Breast epithelium (tissue), 4 donors: ENCODE measurements at regions not wholly inside any gene's neighbourhood (a gene's known extent, or its start where the extent isn't known, plus 50 kb on each side); places are given as distances from the start of the nearest gene placed in this dataset.

Source experiments
- DNase-seq, 2 donors: peaks; one replicate each; pipeline ENCODE4 v3.0.0-alpha.2; 2019; ENCODE audit warnings: low spot score in 2 of 2
- H3K27ac ChIP-seq, 2 donors: fragments of 200-600 bp; sonication (generic) in 1 of 2; one replicate each; pipeline ENCODE4 v1.5.1; 2016 to 2019; ENCODE audit warnings: mild to moderate bottlenecking in 1 of 2
- H3K27me3 ChIP-seq, 2 donors: fragments of 200-600 bp; sonication (generic) in 1 of 2; one replicate each; pipeline versions ENCODE4 v1.5.1 to v1.6.0; 2017 to 2019; ENCODE audit warnings: control low read depth in 1 of 2, mild to moderate bottlenecking in 1 of 2
- H3K36me3 ChIP-seq: fragments of 200-600 bp; one replicate; pipeline ENCODE4 v1.5.1; 2019
- H3K4me1 ChIP-seq, 2 donors: fragments of 200-600 bp; sonication (generic); one replicate each; pipeline ENCODE4 v1.5.1; 2016 to 2019; ENCODE audit warnings: control low read depth in 1 of 2
- H3K4me3 ChIP-seq, 3 donors: fragments of 200-600 bp; sonication (generic); 1 replicate in 2 of 3; 2 replicates in 1 of 3; pipeline ENCODE4 v1.5.1; 2016 to 2019; ENCODE audit warnings: mild to moderate bottlenecking in 3 of 3, moderate library complexity in 2 of 3
- H3K9me3 ChIP-seq, 2 donors: fragments of 200-600 bp; sonication (generic) in 1 of 2; one replicate each; pipeline ENCODE4 v1.5.1; 2016 to 2019; ENCODE audit warnings: control low read depth in 1 of 2
- POLR2A ChIP-seq: fragments of 450-650 bp; IDR thresholded peaks from one replicate; pipeline ENCODE4 v1.6.1; 2016; ENCODE audit warnings: antibody characterized with exemption, mild to moderate bottlenecking, moderate library complexity
- POLR2AphosphoS5 ChIP-seq, 3 donors: sonication (generic); formaldehyde crosslinking; IDR thresholded peaks; one replicate each; pipeline ENCODE4 v1.6.1; 2017; ENCODE audit warnings: antibody characterized with exemption in 3 of 3
- intact Hi-C: fragments of 100-400 bp; cut with DNase I; formaldehyde crosslinking; loops from one replicate; pipeline ENCODE4 v1.15.1; 2023; ENCODE audit warnings: low total_unique reads
- TF ChIP-seq, protein P1 (sequence below), 3 donors: fragments of 450-650 bp; IDR thresholded peaks; one replicate each; pipeline ENCODE4 v1.5.1; 2016 to 2017; ENCODE audit warnings: antibody characterized with exemption in 3 of 3, mild to moderate bottlenecking in 3 of 3, moderate library complexity in 3 of 3

DNA sequence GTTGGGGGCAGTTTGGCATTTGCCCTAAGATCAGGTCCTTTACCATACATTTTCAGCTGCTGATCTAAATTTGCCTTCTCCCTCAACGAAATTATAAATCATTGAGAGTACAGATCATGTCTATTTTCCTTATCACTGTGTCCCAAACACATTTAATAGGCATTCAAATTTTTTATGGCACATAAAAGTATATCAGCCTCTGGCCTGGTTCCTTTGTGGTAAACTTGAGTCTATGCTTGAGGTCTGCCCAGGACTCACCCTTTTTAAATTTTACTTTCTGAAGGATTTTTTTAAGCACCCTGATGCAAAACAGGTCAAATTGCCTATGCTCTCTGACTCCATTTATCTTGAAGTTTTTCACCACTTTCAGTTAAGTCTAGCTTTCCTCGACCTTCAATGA, 163.6 kb upstream of the GRIN3A start:
- H3K36me3 ChIP-seq, result no peaks in the 10 kb centered on the region
- H3K4me3 ChIP-seq, result no peak overlapping the region
- TF ChIP-seq, protein P1, sequence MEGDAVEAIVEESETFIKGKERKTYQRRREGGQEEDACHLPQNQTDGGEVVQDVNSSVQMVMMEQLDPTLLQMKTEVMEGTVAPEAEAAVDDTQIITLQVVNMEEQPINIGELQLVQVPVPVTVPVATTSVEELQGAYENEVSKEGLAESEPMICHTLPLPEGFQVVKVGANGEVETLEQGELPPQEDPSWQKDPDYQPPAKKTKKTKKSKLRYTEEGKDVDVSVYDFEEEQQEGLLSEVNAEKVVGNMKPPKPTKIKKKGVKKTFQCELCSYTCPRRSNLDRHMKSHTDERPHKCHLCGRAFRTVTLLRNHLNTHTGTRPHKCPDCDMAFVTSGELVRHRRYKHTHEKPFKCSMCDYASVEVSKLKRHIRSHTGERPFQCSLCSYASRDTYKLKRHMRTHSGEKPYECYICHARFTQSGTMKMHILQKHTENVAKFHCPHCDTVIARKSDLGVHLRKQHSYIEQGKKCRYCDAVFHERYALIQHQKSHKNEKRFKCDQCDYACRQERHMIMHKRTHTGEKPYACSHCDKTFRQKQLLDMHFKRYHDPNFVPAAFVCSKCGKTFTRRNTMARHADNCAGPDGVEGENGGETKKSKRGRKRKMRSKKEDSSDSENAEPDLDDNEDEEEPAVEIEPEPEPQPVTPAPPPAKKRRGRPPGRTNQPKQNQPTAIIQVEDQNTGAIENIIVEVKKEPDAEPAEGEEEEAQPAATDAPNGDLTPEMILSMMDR (IDR thresholded peaks at IDR 0.05), result no peak
- TF ChIP-seq POLR2A, result no peak
- TF ChIP-seq POLR2AphosphoS5 (IDR thresholded peaks at IDR 0.05), result no peak
- no peaks in the 10 kb centered on the region for H3K9me3 ChIP-seq
- DNase-seq, result no peak
- intact Hi-C loops, result no loop called here
- no peak overlapping the region for H3K27ac ChIP-seq
- no peaks in the 10 kb centered on the region for H3K27me3 ChIP-seq
- no peaks in the 10 kb centered on the region for H3K4me1 ChIP-seq

DNA sequence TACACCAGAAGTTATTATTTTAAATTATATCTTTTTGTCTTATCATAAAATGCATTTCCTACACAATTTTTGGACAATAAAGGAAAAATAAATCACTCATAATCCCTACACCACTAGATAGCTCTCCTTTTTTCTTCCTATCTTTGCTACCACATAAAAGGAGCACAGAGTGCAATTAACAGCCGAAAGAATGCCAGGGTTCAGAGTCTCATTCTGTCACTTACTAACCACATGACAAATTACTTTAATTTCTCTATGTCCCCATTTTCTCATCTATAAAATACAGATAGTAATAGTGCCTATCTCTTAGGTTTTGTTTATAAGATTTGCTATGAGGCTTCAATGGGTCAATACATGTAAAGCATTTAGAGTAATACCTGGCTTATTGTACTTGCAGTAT, 158.7 kb upstream of the GRIN3A start:
- Histone ChIP-seq H3K4me3 (no peak overlapping the region), H3K9me3 (no peaks in the 10 kb centered on the region), H3K27me3 (no peaks in the 10 kb centered on the region), H3K4me1 (no peaks in the 10 kb centered on the region), H3K27ac (no peak overlapping the region), H3K36me3 (no peaks in the 10 kb centered on the region)
- no peak for TF ChIP-seq POLR2AphosphoS5 (IDR thresholded peaks at IDR 0.05)
- TF ChIP-seq, protein P1 (IDR thresholded peaks at IDR 0.05), result no peak
- no peak for TF ChIP-seq POLR2A
- no peak for DNase-seq
- intact Hi-C loops, result no loop called here

DNA sequence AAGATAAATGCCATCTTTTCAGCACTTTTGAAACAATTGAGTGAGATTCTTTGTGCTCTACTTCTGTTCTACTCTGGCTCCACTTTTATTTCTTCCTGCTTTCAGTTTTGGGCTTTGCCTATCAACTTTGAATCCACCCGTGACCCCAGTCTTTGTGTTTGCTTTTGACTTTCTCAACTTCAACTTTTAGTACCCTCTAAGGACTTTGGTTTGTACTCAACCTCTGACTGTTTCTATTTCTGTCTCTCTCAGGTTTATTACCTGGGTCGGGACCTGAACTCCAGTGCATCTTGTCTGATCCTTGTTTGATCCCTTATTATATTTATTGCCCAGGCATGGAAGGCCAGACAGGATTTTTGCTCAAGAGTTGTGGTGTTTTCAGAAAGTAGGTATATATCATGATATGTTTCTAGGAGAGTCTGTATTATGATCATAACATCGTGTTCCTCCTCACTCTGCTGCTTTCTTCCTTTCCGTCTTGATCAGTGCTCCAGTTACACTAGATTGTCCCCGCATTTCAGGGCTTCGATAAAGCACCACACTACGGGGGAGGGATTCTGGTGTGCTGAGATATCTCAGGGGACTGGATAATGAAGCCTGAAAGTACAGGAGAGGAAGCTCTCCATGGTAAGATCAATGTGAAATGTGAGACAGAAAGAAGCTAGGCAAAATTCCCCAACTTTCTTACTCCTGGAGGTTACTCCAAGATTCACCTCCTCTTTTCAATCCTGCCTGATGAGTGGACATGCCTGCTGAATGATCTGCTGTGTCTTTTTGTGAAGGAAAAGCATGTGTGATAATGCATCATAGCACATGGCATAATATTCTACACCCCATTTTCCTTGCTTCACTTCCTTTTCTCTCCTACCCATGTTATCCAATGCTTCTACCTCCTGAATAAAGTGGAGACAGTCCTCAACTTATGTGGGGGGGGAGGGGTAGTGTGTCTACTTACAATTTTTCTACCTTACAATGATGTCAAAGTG, 155.5 kb upstream of the GRIN3A start:
- H3K4me1 ChIP-seq, result no peaks in the 10 kb centered on the region
- DNase-seq, result no peak
- H3K4me3 ChIP-seq, result no peak overlapping the region
- H3K9me3 ChIP-seq, result no peaks in the 10 kb centered on the region
- H3K27ac ChIP-seq, result no peak overlapping the region
- intact Hi-C loops, result no loop called here
- no peak for TF ChIP-seq POLR2A
- TF ChIP-seq, protein P1 (IDR thresholded peaks at IDR 0.05), result no peak
- TF ChIP-seq POLR2AphosphoS5 (IDR thresholded peaks at IDR 0.05), result no peak
- no peaks in the 10 kb centered on the region for H3K27me3 ChIP-seq
- no peaks in the 10 kb centered on the region for H3K36me3 ChIP-seq

DNA sequence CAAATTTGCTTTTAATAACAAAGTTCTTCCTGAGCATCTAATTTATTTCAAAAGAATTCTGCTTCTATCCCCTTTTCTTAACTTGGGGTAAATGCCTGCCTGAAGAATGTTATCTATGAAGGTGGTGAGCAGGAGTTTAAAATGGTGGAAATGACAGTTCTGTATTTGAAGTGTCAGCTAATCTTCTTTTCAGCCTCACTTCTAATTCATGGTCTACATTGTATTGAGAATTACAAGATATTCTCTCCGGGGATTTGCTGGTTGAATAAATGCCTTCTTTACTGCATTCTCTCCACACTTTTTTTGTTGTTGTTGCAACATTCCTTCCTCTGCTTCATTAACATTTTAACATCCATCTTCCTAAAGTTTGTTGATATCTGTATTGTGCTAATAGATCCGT, 143.1 kb upstream of the GRIN3A start:
- no peaks in the 10 kb centered on the region for H3K27me3 ChIP-seq
- no peaks in the 10 kb centered on the region for H3K4me1 ChIP-seq
- no peak overlapping the region for H3K27ac ChIP-seq
- no peak overlapping the region for H3K4me3 ChIP-seq
- intact Hi-C loops, result no loop called here
- no peaks in the 10 kb centered on the region for H3K36me3 ChIP-seq
- TF ChIP-seq POLR2AphosphoS5 (IDR thresholded peaks at IDR 0.05) (no peak), POLR2A (no peak)
- TF ChIP-seq, protein P1 (IDR thresholded peaks at IDR 0.05), result no peak
- no peak for DNase-seq
- no peaks in the 10 kb centered on the region for H3K9me3 ChIP-seq

DNA sequence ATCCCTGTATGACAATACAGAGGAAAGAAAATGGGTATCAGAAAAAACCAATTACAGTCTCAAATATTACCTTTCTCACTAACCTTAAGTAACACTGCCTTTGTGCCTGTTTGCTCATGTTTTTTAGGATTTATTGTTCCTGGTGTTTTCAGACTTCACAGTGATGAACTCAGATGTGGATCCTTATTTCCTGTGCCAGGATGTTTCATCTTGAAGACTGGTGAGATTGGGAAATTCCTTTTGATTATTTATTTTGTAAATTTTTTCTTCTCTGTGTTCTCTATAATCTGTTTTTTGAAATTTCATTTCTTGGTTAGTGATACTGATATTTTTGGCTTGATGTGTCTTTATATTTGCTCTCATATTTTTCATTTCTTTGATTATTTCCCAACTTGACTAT, 142.4 kb upstream of the GRIN3A start:
- Histone ChIP-seq H3K4me1 (no peaks in the 10 kb centered on the region), H3K36me3 (no peaks in the 10 kb centered on the region), H3K4me3 (no peak overlapping the region), H3K27ac (no peak overlapping the region), H3K9me3 (no peaks in the 10 kb centered on the region), H3K27me3 (no peaks in the 10 kb centered on the region)
- no peak for DNase-seq
- no peak for TF ChIP-seq POLR2AphosphoS5 (IDR thresholded peaks at IDR 0.05)
- no peak for TF ChIP-seq POLR2A
- TF ChIP-seq, protein P1 (IDR thresholded peaks at IDR 0.05), result no peak
- intact Hi-C loops, result no loop called here
